ENCODE measurements at regions not wholly inside any gene's neighbourhood (a gene's known extent, or its start where the extent isn't known, plus 50 kb on each side); places are given as distances from the start of the nearest gene placed in this dataset.
"Not testable (repeated sequence)": the region's sequence is repeated elsewhere in the genome, so short reads cannot be mapped to it uniquely, and the experiment has no call there.

DNA sequence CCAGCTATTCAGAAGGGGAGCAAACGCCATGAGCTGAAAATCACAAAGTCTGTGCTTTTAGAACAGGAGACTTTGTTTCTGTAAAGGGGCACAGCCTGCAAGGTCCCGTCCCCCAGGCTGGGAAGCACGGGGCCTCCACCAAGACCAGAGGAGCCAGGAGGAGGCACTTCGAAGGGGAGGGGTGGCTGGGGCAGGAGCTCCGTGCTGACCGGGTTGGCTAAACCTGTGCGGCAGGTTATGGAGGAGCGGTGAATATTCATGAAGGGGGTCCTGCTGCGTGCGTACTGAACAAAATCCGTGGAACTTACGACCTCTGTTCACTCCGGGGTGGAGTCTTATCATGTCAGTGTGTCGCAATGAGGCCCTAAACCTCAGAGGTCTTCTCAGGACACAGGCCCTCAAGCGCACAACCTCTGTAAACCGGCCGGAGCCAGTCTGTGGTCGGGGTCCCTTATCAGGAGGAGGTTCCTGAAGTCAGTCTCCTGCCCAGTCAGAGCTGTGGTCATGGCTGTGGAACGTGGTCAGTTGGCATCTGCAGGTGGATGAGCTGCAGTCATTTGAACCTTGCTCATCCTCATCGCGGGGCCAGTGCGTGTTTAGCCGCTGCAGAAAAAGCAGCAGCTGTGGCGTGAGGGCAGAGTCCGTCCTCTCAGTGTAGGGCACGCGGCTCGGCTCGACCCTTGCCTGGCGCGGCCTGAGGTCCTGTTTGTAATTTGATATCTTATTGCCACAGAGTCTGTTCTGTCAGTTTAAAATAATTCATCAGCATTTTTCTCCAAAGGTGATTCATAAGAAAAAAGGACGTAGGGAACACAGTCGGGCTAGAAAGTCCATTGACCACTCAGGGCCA lies 5507.7 kb upstream of the TPTE start:
- DNase-seq (ENCODE audit: low read depth in 2 of 2), result not testable (repeated sequence)

DNA sequence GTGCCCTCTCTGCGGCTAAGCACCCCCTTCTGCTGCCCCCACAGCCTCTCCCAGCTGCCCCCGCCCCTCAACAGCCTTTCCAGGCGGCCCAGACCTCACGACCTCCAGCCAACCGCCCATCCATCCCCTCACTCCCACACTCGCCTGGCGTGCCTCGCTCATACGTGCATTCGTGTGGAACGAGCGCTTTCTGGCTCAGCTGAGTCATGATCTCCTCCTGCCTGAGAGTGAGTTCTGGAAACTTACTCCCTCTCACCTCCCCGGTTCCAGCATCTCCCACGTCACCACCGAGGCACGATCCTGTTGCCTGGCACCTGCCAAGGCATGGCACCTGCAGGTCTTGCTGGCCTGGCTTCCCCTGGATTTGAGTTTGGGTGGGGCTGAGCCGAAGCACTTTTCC lies 5506.2 kb upstream of the TPTE start:
- DNase-seq (ENCODE audit: low read depth in 2 of 2), result not testable (repeated sequence)

DNA sequence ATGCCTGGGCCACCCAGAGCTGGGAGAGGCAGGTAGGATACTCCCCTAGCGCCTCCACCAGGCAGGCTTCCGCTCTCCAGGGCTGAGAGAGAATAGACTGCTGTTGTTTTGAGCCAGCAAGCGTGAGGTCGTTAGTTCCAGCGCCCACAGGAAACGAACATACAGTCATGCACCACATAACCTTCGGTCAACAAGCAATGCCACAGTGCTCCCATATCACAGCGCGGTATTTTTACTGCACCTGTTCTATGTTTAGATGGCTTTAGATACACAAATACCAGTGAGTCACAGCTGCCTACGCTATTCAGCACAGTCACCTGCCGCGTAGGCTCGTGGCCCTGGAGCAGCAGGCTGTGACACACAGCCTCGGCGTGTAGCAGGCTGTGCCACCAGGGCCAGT lies 5502.3 kb upstream of the TPTE start:
- not testable (repeated sequence) for DNase-seq (ENCODE audit: low read depth in 2 of 2)

DNA sequence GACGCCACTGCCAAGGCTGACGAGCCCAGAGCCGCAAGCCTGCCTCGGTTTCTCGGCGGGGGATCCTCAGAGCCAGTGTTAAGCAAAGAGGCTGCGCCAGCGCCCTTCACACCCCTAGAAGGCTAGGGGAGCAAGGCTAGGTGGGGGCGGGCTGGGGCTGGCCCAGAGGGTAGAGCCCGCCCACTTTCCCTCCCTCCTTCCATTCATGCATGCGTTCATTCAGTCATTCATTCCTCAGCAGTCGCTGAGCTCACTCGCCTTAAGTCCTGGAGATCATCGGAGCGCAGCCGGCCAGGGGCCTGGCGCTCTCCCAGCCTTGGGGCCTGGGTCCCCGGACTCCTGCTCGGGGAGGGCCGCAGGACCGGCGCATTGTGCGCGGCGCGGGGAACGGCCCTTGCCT lies 5499.6 kb upstream of the TPTE start:
- not testable (repeated sequence) for DNase-seq (ENCODE audit: low read depth in 2 of 2)

DNA sequence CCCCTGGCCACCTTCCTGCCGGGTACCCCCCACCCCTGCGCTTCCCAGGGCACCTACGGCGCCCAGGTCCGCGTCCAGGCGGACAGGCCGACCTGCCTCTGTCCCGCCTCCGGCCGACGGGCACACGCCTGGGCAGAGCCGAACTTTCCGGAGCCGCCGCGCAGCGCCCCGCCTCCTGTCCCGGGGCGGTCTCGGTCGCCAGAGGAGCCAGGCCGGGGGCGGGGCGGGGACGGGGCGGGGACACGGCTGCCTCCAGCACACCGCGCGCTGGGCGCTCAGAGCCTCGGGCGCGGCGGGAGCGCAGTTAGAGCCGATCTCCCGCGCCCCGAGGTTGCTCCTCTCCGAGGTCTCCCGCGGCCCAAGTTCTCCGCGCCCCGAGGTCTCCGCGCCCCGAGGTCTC lies 5499.1 kb upstream of the TPTE start:
- DNase-seq (ENCODE audit: low read depth in 2 of 2), result not testable (repeated sequence)

DNA sequence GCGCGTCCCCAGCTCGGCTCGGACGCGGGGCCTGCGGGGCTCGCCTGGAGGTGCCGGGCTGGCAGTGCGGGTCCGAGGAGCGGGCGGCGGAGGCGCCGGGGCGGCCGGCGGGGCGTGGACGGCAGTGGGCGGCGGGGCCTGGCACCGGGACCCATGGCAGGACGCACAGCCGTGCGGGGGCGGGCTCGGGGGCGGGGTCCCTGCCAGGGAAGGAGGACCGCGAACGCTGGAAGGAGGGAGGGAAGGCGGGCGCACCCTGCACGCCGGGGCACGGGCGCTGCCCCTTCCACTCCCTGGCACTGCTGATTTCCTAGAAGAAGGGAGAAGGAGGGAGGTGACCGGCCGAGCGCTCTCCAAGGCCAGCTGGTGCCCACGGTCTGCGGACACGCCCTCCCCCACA lies 5498.6 kb upstream of the TPTE start:
- not testable (repeated sequence) for DNase-seq (ENCODE audit: low read depth in 2 of 2)

DNA sequence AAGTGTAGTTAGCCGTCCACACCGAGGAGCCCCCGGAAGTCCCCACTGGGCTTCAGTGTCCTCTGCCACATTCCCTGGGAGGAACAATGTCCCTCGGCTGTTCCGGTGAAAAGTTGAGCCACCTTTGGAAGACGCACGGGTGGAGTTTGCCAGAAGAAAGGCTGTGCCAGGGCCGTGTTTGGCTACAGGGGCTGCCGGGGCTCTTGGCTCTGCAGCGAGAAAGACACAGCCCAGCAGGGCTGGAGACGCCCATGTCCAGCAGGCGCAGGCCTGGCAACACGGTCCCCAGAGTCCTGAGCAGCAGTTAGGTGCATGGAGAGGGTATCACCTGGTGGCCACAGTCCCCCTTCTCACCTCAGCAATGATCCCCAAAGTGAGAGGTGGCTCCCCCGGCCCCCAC lies 5486.2 kb upstream of the TPTE start:
- not testable (repeated sequence) for DNase-seq (ENCODE audit: low read depth in 2 of 2)

DNA sequence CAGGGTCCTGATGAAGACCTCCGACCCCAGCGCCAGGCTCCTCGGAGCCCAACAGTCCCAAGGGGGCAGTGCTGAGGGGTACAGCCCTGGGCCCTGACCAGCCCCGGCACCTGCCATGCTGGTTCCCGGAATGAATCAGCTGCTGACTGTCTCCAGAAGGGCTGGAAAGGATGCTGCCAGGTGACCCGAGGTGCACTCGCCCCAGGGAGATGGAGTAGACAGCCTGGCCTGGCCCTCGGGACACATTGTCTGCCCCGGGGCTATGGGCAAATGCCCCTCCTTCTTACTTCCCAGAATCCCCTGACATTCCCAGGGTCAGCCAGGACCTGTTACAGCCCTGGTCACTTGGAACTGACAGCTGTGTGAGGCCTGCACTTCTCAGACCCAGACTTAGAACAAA lies 5485.8 kb upstream of the TPTE start:
- not testable (repeated sequence) for DNase-seq (ENCODE audit: low read depth in 2 of 2)

DNA sequence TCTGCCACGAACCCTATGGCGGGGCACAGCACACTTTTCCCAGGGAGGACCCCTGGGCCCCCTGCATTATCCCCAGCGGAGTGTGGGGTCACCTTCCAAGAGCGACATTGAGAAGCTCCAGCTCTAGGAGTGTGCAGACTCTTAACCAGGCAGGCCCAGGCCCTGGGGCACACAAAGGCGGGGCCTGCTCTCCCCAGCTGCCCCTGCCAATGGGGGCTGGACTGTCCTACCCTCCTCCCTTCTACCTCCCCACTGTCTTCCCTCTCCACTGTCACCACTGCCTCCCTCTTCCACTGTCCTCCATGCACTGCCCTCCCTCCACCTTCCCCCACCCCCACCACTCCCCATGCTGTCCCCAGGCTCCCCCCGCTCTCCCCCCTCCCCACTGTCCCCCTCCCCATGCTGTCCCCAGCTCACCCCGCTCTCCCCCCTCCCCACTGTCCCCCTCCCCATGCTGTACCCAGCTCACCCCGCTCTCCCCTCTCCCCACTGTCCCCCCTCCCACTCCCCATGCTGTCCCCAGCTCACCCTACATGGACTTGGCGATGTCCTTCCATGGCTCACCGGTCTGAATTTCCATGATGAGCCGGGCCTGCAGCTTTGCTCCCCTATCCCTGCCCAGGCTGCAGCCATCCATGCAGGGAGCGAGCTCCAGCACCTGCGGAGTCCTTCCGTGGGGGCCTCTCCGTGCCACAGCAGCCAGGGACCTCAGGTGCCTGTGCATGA lies 5483.6 kb upstream of the TPTE start:
- not testable (repeated sequence) for DNase-seq (ENCODE audit: low read depth in 2 of 2)

DNA sequence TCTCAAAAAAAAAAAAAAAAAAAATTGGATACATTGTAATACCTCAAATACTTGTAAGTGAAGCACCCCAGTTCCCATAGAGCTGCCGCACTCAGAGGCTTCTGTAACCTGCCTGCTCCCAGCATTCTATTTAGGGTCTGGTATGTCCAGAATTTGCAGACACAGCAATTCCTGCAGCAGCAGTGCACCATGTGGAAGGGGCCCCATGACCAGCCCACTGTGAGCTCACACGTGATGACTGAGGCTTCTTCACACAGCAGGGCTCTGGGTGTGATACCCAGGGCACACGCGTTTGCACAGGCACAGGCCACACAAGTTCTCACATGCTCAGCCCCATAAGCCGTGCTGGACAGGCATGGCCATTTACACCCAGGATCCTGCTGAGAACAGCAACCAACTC lies 5481.5 kb upstream of the TPTE start:
- not testable (repeated sequence) for DNase-seq (ENCODE audit: low read depth in 2 of 2)

DNA sequence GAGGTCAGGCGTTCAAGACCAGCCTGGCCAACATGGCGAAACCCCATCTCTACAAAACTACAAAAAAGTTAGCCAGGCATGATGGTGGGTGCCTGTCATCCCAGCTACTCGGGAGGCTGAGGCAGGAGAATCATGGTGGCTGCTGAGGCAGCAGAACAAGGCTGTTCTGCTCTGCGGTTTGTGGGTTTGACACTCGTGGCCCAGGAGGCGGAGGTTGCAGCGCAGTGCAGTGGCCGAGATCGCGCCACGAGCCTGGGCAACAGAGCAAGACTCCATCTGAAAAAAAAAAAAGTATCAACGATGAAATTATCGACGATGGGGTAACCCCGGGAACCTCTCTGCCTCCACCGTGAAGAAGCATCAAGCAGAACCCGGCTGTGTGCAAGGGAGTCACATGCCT lies 5478.8 kb upstream of the TPTE start:
- not testable (repeated sequence) for DNase-seq (ENCODE audit: low read depth in 2 of 2)

DNA sequence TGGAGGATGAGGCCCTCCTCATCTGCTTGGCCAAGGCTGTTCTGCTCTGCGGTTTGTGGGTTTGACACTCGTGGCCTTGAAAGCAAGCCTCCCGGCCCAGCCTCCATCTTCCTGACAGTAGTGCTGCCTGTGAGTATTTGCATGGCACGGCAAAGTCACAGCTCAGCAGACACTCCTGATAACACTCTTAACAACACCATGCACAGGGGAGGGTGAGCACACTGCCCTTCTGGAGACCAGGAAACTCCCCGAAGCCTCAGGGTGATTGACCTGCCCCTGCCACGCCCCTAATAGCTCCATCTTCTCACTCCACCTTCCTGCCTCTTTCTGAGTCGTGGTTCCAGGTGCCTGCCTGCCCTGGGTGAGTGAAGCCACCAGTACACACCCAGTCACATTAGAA lies 5476.6 kb upstream of the TPTE start:
- DNase-seq (ENCODE audit: low read depth in 2 of 2), result not testable (repeated sequence)

DNA sequence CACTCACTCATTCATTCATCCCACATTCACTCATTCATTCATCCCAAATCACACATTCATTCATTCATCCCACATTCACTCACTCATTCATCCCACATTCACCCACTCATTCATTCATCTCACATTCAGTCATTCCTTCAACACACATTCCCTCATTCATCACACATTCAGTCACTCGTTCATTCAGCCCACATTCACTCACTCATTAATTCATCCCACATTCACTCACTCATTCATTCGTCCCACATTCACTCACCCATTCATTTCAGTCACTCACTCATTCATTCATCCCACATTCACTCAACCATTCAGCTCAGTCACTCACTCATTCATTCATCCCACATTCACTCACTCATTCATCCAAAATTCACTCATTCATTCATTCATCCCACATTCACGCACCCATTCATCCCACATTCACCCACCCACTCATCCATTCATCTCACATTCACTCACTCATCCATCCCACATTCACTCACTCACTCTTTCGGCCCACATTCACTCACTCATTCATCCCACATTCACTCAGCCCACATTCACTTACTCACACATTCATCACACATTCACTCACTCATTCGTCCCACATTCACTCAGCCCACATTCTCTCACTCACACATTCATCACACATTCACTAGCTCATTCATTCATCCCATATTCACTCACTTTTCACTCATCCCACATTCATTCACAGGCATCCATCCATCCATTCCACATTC lies 5469.9 kb upstream of the TPTE start:
- not testable (repeated sequence) for DNase-seq (ENCODE audit: low read depth in 2 of 2)

DNA sequence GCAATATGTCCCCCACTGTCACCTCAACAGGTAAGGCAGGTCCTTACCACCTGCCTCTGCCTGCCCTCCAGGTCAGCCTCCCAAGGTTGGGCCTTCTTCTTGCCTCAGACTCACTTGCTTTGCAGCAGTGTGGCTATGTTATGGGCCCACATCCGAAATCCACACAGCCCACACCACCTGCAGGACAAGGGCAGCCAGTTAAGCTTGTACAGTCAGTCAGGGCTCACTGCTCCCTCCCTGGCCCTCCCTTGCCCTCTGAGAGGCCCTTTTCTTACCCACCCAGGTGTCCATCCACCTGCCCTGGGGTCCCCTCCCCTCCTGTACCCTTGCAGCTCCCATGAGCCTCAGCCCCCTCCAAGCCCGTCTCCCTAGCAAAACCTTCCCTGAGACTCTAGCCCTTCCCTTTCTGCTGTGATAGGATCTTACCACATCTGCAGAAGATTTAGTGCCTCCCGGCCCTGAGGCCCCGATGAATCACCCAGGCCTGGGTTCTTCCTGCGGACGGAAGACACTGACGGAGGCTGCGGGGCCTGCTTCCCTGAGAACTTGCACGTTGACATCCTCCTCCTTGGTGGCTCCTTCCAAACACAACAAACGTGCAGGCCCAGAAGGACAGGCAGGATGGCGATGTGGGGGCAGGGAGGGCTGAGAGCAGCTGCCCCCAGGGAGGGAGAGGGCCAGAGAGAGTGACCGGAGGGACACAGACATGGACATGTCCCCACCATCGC lies 5466.2 kb upstream of the TPTE start:
- not testable (repeated sequence) for DNase-seq (ENCODE audit: low read depth in 2 of 2)

DNA sequence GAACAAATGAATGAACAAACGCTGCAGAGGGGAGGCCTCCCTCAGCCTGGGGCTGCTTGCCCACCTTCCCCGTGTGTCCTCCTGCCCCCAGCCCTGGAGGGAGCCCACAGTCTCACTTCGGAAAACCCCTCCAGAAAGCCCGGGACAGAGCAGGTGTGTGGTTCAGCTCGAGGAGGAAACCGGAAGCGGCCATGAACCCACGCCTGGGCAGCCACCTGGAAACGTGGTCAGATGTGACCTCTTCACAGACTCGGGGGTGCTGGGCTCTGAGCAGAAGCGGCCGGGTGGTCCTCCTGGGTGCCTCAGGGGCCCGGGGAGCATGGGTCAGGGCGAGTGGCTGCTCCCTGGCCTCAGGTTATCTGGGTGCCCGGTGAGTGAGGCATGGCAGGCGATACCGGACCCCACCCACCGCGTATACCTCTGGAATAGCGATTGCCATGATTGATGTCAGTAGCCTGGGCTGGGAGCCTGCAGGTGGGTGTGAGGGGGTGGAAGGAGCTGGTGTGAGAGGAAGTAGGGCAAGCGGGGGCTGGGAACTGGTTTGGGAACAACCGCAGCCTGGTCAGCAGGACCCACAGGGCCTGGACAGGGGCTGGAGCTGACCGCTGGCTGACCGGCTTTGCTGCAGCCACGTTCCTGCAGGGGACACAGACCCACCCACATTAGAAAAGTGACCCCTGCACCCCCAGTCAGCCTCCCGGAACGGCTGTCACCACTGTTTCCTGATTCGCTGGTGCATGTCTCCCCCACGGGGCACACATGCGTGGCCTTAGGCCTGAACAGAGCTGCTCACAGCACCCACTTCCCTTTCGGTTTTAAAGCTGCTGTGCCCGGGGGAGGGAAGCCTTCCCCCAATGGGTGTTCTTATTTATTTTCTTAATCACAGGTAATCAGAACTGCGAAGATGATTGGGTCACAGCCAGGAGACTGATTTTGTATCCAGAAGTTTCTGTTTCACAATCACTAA lies 5465.1 kb upstream of the TPTE start:
- DNase-seq (ENCODE audit: low read depth in 2 of 2), result not testable (repeated sequence)

DNA sequence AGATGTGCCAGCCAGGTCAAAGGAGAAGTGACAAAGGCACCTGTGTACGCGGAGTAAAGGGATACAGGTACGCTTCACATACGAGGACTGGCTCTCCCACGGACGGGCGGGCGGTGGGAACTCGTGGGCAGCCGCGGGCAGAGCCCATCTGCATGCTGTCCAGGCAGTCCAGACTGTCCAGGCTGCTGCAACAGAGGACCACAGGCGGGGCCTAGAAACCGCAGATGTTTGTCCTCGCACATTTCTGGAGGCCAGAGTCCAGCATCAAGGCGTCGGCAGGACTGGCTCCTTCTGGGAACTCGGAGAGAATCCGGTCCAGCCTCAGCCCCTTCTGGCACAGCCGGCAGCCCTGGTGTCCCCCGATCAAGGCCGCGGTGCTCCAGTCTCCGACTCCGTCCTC lies 5464.3 kb upstream of the TPTE start:
- DNase-seq (ENCODE audit: low read depth in 2 of 2), result not testable (repeated sequence)

DNA sequence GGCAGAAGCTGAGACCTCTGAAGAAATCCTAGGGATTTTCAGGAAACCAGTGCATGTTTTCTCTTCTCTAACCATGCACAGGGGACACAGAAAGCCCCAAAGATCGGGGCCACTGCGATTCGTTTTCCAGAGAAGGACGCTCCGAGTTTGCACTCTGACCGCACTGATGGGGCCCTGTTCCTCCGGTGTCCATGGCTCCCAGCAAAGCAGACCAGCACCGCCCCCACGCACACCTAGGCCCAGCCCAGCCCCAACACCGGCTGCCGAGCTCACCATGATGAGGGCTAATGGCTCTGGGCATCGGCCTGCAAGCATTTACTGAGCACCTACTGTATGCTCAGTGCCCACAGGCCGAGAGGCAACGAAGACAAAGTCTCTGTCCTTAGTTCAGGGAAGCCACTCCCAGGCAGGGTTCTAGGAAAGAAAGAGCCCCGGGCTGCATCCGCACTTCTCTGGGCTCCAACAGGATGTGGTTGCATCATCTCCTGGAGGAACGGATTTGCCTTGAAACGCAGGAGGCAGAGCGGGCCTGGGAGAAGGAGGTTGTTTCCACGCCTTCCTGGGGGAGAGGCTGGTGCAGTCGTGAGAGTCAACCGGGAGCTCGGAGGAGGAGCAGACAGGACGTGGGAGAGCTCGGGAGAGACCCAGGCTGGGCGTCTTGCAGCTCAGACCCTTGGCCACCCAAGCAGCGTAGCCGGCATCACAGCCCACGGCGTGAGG lies 5460.9 kb upstream of the TPTE start:
- DNase-seq (ENCODE audit: low read depth in 2 of 2), result not testable (repeated sequence)

DNA sequence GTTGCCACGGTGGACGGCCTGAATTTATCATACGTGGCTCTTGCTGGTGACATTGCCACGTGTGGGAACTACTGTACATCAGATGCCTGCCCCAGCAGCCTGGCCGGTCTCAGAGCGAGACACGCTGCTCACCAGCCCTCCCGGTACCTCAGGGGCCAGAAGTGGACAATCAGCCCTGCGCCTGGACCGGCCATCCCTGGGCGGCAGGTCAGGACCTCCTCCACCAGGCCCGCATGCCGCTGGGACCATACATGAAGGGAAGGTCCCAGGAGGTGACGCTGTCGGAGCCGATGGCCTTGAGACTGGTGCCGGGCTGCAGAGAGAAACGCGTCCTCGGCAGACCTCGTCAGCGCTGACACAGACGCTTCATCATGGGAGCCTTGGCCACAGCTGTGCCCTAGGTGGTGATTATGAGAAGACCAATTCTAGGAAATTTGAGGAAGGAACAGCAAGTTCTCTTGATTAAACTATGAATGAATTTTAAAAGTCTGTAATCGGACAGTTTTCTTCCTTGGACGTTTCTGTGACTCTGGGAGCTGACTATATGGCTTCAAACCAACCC lies 5456.7 kb upstream of the TPTE start:
- DNase-seq (ENCODE audit: low read depth in 2 of 2), result not testable (repeated sequence)
